WTC11 (cell line): ENCODE measurements at regions not wholly inside any gene's neighbourhood (a gene's known extent, or its start where the extent isn't known, plus 50 kb on each side); places are given as distances from the start of the nearest gene placed in this dataset.

Experiments used
- ATAC-seq: fragments of 200-7000 bp; cut with Tn5 transposase; 2 replicates; pipeline ENCODE4 v1.10.0; 2021; ENCODE audit warnings: mild to moderate bottlenecking, moderate library complexity
- CTCF ChIA-PET: fragments of 300-600 bp; sonication (Branson Sonifier 250); formaldehyde crosslinking; loops from one replicate; lab custom pipeline; 2021; ENCODE audit warnings: antibody characterized with exemption; lab: Charles Lee
- POLR2A ChIA-PET: fragments of 350-600 bp; sonication (Branson Sonifier 250); formaldehyde crosslinking; loops from one replicate; lab custom pipeline; 2021; ENCODE audit warnings: antibody characterized with exemption; lab: Charles Lee
- DNase-seq: peaks from one replicate; pipeline ENCODE4 v3.0.0; 2021; ENCODE audit warnings: low spot score
- H3K27ac Mint-ChIP-seq: 2 replicates; pipeline ENCODE4 v1.8.0; 2021; ENCODE audit warnings: mixed read lengths
- H3K27me3 Mint-ChIP-seq: 2 replicates; pipeline ENCODE4 v1.8.0; 2021; ENCODE audit warnings: low read depth, mild to moderate bottlenecking, moderate library complexity, mixed read lengths
- H3K36me3 Mint-ChIP-seq: 2 replicates; pipeline ENCODE4 v1.8.0; 2021; ENCODE audit warnings: mixed read lengths
- H3K4me1 Mint-ChIP-seq: 2 replicates; pipeline ENCODE4 v1.8.0; 2022; ENCODE audit warnings: mixed read lengths
- H3K4me3 Mint-ChIP-seq: 2 replicates; pipeline ENCODE4 v1.8.0; 2021; ENCODE audit warnings: mild to moderate bottlenecking, moderate library complexity, mixed read lengths
- H3K9me3 Mint-ChIP-seq: 2 replicates; pipeline ENCODE4 v1.8.0; 2021; ENCODE audit warnings: mixed read lengths
- ATF3 ChIP-seq: sonication (generic); formaldehyde crosslinking; conservative IDR thresholded peaks from 2 replicates; pipeline ENCODE4 v1.8.1; 2022; ENCODE audit warnings: mild to moderate bottlenecking, missing genetic modification reagents
- CBFB ChIP-seq: sonication (generic); formaldehyde crosslinking; IDR thresholded peaks from 2 replicates; pipeline ENCODE4 v1.8.1; 2022; ENCODE audit warnings: mild to moderate bottlenecking, low read depth, missing genetic modification reagents
- E2F1 ChIP-seq: sonication (generic); formaldehyde crosslinking; IDR thresholded peaks from 2 replicates; pipeline ENCODE4 v1.8.0; 2022; ENCODE audit warnings: mild to moderate bottlenecking, missing genetic modification reagents
- EMX1 ChIP-seq: fragments of 250-450 bp; sonication (Bioruptor Pico); IDR thresholded peaks from 2 replicates; pipeline ENCODE4 v1.8.0; 2021; ENCODE audit warnings: mild to moderate bottlenecking
- FOXJ3 ChIP-seq: sonication (generic); formaldehyde crosslinking; IDR thresholded peaks from 2 replicates; pipeline ENCODE4 v1.9.0; 2021; ENCODE audit warnings: missing genetic modification reagents, mild to moderate bottlenecking, borderline replicate concordance
- FOXP1 ChIP-seq: sonication (generic); formaldehyde crosslinking; IDR thresholded peaks from 2 replicates; pipeline ENCODE4 v1.8.0; 2022; ENCODE audit warnings: missing genetic modification reagents, mild to moderate bottlenecking, moderate library complexity, borderline replicate concordance
- FOXP4 ChIP-seq: sonication (generic); formaldehyde crosslinking; IDR thresholded peaks from 2 replicates; pipeline ENCODE4 v1.8.0; 2022; ENCODE audit warnings: mild to moderate bottlenecking, missing genetic modification reagents
- HMGXB4 ChIP-seq: sonication (generic); formaldehyde crosslinking; IDR thresholded peaks from 2 replicates; pipeline ENCODE4 v1.8.1; 2023; ENCODE audit warnings: mild to moderate bottlenecking, moderate library complexity, missing genetic modification reagents
- PRDM15 ChIP-seq: sonication (generic); formaldehyde crosslinking; IDR thresholded peaks from 2 replicates; pipeline ENCODE4 v1.8.0; 2022; ENCODE audit warnings: missing genetic modification reagents
- RELA ChIP-seq: sonication (generic); formaldehyde crosslinking; IDR thresholded peaks from 2 replicates; pipeline ENCODE4 v1.8.1; 2022; ENCODE audit warnings: missing genetic modification reagents, mild to moderate bottlenecking, borderline replicate concordance
- ZNF232 ChIP-seq: sonication (generic); formaldehyde crosslinking; IDR thresholded peaks from 2 replicates; pipeline ENCODE4 v1.8.0; 2022; ENCODE audit warnings: mild to moderate bottlenecking, missing genetic modification reagents
- ZNF263 ChIP-seq: sonication (generic); formaldehyde crosslinking; IDR thresholded peaks from 2 replicates; pipeline ENCODE4 v1.8.1; 2022; ENCODE audit warnings: low read depth, mild to moderate bottlenecking, moderate library complexity, missing genetic modification reagents
- ZNF317 ChIP-seq: sonication (generic); formaldehyde crosslinking; IDR thresholded peaks from 2 replicates; pipeline ENCODE4 v1.8.1; 2023; ENCODE audit warnings: low read depth, mild to moderate bottlenecking, moderate library complexity, missing genetic modification reagents, borderline replicate concordance
- TF ChIP-seq, protein P1 (sequence below): sonication (generic); formaldehyde crosslinking; IDR thresholded peaks from 2 replicates; pipeline ENCODE4 v1.8.1; 2023; ENCODE audit warnings: mild to moderate bottlenecking, missing genetic modification reagents, borderline replicate concordance
- TF ChIP-seq, protein P2 (sequence below): sonication (generic); formaldehyde crosslinking; IDR thresholded peaks from 2 replicates; pipeline ENCODE4 v1.8.1; 2023; ENCODE audit warnings: mild to moderate bottlenecking, missing genetic modification reagents, moderate library complexity
- TF ChIP-seq, protein P3 (sequence below): sonication (generic); formaldehyde crosslinking; IDR thresholded peaks from 2 replicates; pipeline ENCODE4 v1.8.1; 2022; ENCODE audit warnings: mild to moderate bottlenecking, missing genetic modification reagents, moderate library complexity, borderline replicate concordance
- TF ChIP-seq, protein P4 (sequence below): fragments of 250-450 bp; sonication (Bioruptor Pico); IDR thresholded peaks from 2 replicates; pipeline ENCODE4 v1.9.0; 2021; ENCODE audit warnings: moderate library complexity, mild to moderate bottlenecking, inconsistent platforms, borderline replicate concordance

GRCh38 chr12:78321696-78322095 lies 491.0 kb downstream of the NAV3 start:
- no peaks in the 10 kb centered on the region for H3K27me3 Mint-ChIP-seq
- H3K27ac Mint-ChIP-seq = no peak overlapping the region
- peaks cover 19% of the 10 kb centered on the region for H3K9me3 Mint-ChIP-seq
- ChIA-PET POLR2A (no interaction called here), CTCF (no interaction called here)
- TF ChIP-seq RELA (CRISPR knock-in tag) (no peak), FOXP4 (CRISPR knock-in tag) (no peak), ZNF232 (no peak), ZNF263 (CRISPR knock-in tag) (no peak), EMX1 (no peak), ZNF317 (CRISPR knock-in tag) (no peak), FOXP1 (no peak), PRDM15 (CRISPR knock-in tag) (no peak), ATF3 (no peak), FOXJ3 (no peak), HMGXB4 (CRISPR knock-in tag) (no peak), CBFB (no peak), E2F1 (CRISPR knock-in tag) (no peak)
- TF ChIP-seq, protein P1, sequence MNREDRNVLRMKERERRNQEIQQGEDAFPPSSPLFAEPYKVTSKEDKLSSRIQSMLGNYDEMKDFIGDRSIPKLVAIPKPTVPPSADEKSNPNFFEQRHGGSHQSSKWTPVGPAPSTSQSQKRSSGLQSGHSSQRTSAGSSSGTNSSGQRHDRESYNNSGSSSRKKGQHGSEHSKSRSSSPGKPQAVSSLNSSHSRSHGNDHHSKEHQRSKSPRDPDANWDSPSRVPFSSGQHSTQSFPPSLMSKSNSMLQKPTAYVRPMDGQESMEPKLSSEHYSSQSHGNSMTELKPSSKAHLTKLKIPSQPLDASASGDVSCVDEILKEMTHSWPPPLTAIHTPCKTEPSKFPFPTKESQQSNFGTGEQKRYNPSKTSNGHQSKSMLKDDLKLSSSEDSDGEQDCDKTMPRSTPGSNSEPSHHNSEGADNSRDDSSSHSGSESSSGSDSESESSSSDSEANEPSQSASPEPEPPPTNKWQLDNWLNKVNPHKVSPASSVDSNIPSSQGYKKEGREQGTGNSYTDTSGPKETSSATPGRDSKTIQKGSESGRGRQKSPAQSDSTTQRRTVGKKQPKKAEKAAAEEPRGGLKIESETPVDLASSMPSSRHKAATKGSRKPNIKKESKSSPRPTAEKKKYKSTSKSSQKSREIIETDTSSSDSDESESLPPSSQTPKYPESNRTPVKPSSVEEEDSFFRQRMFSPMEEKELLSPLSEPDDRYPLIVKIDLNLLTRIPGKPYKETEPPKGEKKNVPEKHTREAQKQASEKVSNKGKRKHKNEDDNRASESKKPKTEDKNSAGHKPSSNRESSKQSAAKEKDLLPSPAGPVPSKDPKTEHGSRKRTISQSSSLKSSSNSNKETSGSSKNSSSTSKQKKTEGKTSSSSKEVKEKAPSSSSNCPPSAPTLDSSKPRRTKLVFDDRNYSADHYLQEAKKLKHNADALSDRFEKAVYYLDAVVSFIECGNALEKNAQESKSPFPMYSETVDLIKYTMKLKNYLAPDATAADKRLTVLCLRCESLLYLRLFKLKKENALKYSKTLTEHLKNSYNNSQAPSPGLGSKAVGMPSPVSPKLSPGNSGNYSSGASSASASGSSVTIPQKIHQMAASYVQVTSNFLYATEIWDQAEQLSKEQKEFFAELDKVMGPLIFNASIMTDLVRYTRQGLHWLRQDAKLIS (CRISPR knock-in tag) = no peak
- TF ChIP-seq, protein P2, sequence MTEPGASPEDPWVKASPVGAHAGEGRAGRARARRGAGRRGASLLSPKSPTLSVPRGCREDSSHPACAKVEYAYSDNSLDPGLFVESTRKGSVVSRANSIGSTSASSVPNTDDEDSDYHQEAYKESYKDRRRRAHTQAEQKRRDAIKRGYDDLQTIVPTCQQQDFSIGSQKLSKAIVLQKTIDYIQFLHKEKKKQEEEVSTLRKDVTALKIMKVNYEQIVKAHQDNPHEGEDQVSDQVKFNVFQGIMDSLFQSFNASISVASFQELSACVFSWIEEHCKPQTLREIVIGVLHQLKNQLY (CRISPR knock-in tag) = no peak
- TF ChIP-seq, protein P3, sequence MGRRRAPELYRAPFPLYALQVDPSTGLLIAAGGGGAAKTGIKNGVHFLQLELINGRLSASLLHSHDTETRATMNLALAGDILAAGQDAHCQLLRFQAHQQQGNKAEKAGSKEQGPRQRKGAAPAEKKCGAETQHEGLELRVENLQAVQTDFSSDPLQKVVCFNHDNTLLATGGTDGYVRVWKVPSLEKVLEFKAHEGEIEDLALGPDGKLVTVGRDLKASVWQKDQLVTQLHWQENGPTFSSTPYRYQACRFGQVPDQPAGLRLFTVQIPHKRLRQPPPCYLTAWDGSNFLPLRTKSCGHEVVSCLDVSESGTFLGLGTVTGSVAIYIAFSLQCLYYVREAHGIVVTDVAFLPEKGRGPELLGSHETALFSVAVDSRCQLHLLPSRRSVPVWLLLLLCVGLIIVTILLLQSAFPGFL (CRISPR knock-in tag) = no peak
- TF ChIP-seq, protein P4, sequence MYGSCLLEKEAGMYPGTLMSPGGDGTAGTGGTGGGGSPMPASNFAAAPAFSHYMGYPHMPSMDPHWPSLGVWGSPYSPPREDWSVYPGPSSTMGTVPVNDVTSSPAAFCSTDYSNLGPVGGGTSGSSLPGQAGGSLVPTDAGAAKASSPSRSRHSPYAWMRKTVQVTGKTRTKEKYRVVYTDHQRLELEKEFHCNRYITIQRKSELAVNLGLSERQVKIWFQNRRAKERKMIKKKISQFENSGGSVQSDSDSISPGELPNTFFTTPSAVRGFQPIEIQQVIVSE = no peak
- no peak overlapping the region for H3K4me3 Mint-ChIP-seq
- peaks cover 5% of the 10 kb centered on the region for H3K36me3 Mint-ChIP-seq
- DNase-seq (no peak), ATAC-seq (no peak)
- H3K4me1 Mint-ChIP-seq = peaks cover 9% of the 10 kb centered on the region
